GM19238 (cell line): ENCODE measurements at regions not wholly inside any gene's neighbourhood (a gene's known extent, or its start where the extent isn't known, plus 50 kb on each side); places are given as distances from the start of the nearest gene placed in this dataset.
A peak's percentile ranks its signal among the peaks of the same experiment; 100 is the strongest.
"Not testable (repeated sequence)": the region's sequence is repeated elsewhere in the genome, so short reads cannot be mapped to it uniquely, and the experiment has no call there.

Experiments
- DNase-seq: peaks from one replicate; pipeline ENCODE4 v3.0.0; 2011; ENCODE audit warnings: low spot score; ENCODE audit not compliant: insufficient read length

- DNase-seq = no peak
Measured at GRCh38 chr12:123062681-123063486, 82.4 kb downstream of the ARL6IP4 start.

- no peak for DNase-seq
Measured at GRCh38 chr12:123061441-123062205, 81.1 kb downstream of the ARL6IP4 start.

DNA sequence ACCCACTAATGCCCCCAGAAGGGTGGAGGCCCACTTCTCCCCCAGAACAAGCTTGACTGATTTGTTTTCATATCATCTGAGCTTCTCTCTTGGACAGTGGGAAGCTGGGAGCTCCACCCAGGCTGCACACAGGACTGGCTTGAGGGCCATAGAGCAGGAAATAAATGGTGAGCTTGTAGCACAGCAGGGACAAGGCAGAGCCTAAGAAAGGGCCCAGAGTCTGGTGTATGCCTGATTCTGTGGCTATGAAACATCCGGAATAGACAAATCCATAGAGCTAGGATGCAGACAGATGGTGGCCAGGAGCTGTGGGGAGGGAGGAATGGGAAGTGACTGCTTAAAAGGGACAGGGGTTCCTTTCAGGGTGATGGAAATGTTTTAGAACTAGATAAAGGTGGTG is 79.0 kb downstream of the ARL6IP4 start:
- DNase-seq = no peak

DNA sequence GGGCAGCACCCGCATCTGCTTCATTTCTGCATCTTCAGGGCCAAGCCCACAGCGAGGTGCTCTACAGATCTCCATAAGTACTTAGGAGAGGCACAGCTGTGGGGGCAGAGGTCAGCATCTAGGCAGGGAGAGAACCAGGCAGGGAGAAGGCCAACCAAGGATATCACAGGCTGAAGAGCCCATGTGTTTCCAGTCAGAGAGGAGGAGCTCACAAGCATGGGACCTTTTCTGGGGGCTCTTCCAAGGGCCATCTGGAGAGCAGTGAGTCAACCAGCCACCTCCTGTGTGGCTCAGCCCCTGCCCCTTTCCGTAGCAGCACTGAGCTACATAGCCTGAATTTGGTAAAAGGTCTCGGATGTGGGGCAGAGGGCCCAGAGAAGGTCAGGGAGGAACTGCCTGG is 78.5 kb downstream of the ARL6IP4 start:
- DNase-seq = no peak

GRCh38 chr12:123058481-123058880 is 78.0 kb downstream of the ARL6IP4 start:
- no peak for DNase-seq

- no peak for DNase-seq
Measured at GRCh38 chr12:123057513-123058265, 77.2 kb downstream of the ARL6IP4 start.

DNA sequence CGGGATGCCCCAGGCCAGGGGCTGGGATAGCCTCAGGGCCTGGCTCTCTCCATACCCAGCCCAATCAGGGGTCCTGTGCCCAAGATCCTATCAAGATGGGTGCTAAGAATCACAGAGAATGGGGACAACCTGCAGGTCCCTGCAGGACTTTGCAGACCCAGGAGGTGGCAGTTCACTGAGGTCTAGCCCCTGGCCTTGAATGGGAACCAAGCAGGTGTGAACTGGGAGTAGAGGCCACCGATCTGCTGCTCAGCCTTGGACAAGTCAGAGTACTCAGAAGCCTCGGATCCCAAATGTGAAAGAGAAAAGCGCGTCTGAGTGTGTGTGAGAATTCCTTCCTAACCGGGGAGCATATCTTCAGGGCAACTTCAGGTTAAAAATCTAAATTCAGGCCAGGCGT is 76.2 kb downstream of the ARL6IP4 start:
- no peak for DNase-seq

DNA sequence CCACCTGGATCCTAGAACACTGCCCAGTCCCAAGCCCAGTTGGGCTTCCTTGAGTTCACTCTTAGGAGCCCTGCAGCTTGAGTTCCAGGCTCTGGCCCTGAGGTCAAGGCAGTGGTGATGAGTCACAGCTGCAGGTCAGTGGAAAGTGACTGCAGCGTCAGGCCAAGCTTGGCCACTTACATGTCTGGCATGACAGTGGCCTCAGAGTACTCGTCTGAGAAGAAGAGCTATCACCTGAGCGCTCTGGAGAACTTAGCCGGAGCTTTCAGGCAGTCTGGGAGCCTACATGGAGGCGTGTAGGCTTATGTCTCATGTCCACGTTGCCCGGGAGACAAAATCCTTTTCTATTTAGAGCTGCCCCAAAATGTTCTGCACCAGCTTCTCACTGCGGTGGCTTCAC is 75.6 kb downstream of the ARL6IP4 start:
- DNase-seq = no peak

DNA sequence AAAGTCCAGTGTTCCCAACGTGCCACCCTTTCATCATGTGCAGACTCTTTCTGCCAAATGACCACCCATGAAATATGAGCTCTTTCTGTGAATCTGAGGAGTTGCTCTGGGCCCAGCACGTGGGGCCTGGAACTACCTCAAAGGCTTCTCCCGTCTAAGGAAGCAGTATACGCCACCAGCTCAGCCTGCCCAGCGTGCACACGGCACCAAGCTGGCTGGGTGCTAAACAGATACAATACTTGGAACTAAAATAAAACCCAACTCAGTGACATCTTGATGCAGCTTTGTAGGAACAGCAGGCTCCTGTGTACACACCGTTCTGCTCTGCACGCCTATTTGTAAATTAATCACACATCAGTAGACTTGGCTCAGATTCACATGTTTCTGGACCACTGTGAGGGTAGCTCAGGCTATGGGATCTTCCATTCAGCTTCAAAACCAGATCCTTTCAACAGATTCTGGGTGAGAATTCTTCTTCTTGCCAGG is 74.8 kb downstream of the ARL6IP4 start:
- DNase-seq = no peak

DNA sequence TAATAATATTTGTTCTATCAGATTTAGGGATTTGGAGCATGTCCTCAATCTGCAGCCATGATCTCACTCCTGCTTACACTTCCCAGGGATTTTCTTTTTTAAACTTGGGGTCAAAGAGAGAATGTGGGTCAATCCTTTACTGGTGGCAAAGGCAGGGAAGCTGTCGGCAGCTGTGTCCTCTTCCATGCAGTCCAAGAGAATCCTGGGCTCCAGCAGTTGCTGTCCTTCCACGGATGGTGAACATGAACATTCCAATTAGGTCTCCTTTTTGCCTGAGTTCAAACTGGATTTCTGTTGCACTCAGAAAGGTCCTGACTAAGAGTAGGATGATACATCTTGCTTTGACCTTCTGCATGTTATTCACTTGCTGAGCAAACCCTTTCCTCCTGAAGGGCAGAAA is 73.9 kb downstream of the ARL6IP4 start:
- DNase-seq = no peak

DNA sequence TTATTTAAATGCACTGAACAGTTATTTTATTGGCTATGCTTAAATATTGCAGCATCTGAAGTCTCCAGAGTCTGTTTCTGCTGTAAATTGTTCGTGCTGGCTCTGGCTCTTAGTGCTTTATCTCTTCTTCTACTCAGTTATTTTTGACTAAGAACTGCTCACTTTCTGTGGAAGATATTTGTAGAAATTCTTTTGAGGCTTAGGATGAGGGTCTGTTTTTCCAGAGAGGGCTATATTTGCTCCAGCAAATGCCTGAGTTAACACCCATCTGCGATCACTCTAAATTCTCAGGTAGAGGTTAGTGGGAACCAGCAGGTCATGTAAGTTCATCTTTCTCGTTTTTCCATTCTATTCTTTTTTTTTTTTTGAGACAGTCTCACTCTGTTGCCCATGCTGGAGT is 71.1 kb downstream of the ARL6IP4 start:
- no peak for DNase-seq

- no peak for DNase-seq
Measured at GRCh38 chr12:123050913-123051312, 70.4 kb downstream of the ARL6IP4 start.

DNA sequence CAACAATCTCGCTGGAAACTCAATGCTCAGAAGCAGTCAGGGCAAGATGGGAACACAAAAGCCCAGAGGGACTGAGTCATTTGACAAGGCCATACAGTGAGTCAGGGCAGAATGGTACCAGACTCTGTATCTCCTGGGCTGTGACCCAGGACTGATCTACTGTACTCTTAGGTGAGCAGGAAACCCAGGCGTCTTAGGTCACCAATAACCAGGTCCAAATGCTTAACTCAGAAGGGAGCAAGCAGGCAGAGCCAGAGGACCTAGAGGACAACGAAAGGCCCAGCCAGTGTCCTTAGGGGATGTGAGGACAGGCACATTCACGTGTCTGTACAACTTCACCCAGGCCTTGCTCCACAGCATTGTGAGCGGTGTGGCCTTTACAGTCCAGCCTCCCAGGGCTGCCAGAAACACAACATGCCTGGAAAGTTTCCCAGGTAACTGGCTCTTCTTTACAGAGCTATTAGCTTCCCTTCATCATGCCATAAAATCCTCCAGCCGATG is 69.9 kb downstream of the ARL6IP4 start:
- no peak for DNase-seq

DNA sequence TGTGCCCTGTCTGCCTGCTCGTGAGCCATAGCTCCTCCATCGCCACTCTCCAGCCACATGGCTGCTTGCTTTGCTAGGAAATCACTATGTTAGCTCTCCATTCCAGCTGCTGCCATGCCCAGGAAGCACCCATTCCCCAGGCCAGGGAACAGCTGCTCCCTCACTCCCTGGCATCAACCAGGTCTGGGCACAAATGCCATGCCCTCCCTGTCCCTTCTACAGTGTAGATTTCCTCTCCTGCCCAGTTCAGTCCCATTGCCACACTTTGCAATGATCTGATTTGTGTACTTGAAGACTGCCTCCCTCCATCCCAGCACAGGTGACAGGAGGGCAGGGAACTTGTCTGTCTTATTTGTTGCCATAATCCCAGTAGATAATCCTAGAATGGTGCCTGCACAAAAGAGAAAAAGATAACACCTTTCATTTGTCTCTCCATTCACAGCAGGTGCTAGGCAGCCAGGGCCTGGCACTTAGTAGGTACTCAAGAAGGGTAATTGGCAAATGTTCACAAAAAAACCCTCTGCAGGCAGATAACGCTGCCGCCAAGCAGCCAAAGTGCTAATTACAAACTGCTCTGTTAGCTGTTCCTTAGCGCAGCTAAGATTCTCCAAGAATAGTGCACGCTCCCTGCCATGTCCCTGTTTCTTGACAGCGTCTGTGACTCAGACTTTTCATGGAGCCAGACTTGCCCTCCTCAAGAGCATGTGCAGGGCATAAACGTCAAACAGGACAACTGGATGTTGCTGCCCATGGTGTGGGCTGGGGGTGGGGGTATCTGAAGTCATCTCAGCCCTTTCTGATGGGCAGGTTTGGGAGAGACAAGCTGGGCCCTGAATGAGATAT is 69.1 kb downstream of the ARL6IP4 start:
- no peak for DNase-seq

DNA sequence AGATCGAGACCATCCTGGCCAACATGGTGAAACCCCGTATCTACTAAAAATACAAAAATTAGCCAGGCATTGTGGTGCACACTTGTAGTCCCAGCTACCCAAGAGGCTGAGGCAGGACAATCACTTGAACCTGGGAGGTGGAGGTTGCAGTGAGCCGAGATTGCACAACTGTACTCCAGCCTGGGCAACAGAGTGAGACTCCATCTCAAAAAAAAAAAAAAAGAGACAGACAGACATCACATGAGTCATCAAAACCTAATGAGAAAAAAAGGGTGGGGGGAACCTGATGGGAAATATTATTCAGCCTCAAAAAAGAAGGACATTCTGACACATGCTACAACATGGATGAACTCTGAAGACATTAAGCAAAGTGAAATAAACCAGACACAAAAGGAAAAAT is 67.4 kb downstream of the ARL6IP4 start:
- not testable (repeated sequence) for DNase-seq

GRCh38 chr12:123047289-123047688 is 66.8 kb downstream of the ARL6IP4 start:
- no peak for DNase-seq

DNA sequence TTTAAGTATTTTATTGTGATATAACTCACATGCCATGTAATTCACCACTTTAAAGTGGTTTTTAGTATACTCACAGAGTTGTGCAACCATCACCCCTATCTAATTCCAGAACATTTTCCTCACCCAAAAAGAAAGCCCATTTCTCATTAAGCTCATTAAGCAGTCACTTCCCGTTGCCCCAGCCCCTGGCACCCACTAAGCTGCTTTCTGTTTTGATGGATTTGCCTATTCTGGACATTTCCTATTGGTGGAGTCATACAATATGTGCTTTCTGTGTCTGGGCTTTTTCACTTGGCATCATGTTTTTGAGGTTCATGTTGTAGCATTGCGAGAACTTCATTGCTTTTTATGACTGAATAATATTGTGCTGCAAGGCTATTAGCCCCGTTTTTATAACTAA is 66.0 kb downstream of the ARL6IP4 start:
- no peak for DNase-seq

- DNase-seq = no peak
Measured at GRCh38 chr12:123045678-123046077, 65.2 kb downstream of the ARL6IP4 start.

DNA sequence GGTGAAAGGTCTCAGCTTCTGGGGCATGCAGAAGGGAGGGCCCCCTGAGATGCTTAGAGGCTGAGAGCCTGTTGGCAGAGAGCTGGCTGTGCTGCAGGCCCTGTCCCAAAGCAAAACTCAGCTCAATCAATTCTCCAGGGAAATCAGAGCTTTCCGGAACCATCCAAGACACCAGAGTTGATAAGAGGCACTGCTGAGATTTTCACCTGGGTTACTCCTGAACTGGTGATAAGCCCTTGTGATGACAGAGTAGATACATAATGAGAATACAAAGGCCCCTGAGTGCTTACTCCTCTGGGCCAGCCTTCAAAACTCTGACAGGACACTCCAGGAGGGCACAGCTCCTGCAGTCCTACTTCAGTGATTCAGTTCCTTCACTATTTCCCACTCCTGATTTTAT is 63.9 kb downstream of the ARL6IP4 start:
- DNase-seq = no peak

DNA sequence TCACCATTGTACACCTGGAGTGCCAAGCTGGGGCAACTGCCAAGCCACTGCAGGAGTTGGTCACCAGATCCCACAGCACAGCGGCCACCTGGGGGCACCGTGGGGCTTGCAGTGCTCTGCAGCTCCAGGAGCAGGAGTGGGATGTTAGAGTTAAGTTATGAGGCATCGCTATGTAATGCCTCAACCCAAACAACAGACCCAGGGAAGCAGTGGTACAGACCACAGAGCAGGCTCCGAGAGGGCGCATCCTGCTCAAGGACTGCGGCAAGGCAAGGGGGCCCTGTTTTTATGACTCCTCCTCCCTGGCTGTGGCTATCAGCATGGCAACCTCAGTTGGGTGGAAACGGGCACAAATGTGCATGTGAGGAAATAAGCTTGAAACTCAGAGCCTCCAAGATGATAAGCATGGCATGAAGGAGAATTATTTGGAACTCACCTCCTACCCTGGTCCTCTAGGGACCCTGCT is 63.1 kb downstream of the ARL6IP4 start:
- peak; percentile 45 for DNase-seq

DNA sequence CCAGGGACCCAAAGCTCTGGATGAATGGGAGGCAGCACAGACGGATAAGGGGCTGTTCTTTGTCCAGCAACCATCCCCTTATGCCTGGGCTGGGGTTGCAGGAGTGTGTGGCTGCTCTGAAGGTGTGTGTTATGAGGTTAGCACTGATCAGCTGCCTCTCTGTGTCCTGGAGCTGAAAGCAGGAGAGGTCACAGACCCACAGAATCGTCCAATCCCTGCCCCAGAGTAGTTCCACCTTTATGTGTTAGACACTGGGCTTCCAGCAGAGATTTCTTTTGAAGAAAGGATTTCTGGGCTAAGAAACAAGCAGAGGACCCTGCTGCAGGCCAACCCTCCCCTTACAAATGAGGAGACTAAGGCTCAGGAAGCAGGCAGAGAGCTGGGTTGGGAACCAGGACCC is 62.4 kb downstream of the ARL6IP4 start:
- no peak for DNase-seq
